NT2/D1 (cell line): ENCODE measurements at regions not wholly inside any gene's neighbourhood (a gene's known extent, or its start where the extent isn't known, plus 50 kb on each side); places are given as distances from the start of the nearest gene placed in this dataset.
"Not testable (repeated sequence)": the region's sequence is repeated elsewhere in the genome, so short reads cannot be mapped to it uniquely, and the experiment has no call there.

Source experiments
- DNase-seq: peaks from one replicate; pipeline ENCODE4 v3.0.0-alpha.2; 2011; ENCODE audit warnings: low read depth, low spot score
- H3K27me3 ChIP-seq: 2 replicates; pipeline ENCODE4 v1.6.0; 2011; ENCODE audit warnings: mild to moderate bottlenecking; ENCODE audit not compliant: insufficient read length, insufficient read depth
- H3K36me3 ChIP-seq: 2 replicates; pipeline ENCODE4 v1.6.1; 2011; ENCODE audit warnings: mild to moderate bottlenecking, low read length, mixed read lengths; ENCODE audit not compliant: insufficient read depth, insufficient read length
- H3K4me1 ChIP-seq: 2 replicates; pipeline ENCODE4 v1.5.1; 2011; ENCODE audit not compliant: insufficient read depth, insufficient read length
- H3K4me3 ChIP-seq: 2 replicates; pipeline ENCODE4 v1.5.1; 2011; ENCODE audit warnings: low read depth; ENCODE audit not compliant: insufficient read length
- H3K9ac ChIP-seq: 2 replicates; pipeline ENCODE4 v1.6.0; 2011; ENCODE audit warnings: low read depth; ENCODE audit not compliant: insufficient read length
- H3K9me3 ChIP-seq: 2 replicates; pipeline ENCODE4 v1.5.1; 2011; ENCODE audit warnings: mild to moderate bottlenecking, low read length; ENCODE audit not compliant: insufficient read depth
- SUZ12 ChIP-seq: IDR thresholded peaks from 2 replicates; pipeline ENCODE4 v1.6.1; 2011; ENCODE audit not compliant: insufficient read length, insufficient read depth; ENCODE audit errors: extremely low read depth
- YY1 ChIP-seq: IDR thresholded peaks from 2 replicates; pipeline ENCODE4 v1.6.1; 2011; ENCODE audit not compliant: insufficient read length, insufficient read depth
- ZNF274 ChIP-seq: IDR thresholded peaks from 2 replicates; pipeline ENCODE4 v1.6.1; 2011; ENCODE audit warnings: mild to moderate bottlenecking, low read depth, low read length

DNA sequence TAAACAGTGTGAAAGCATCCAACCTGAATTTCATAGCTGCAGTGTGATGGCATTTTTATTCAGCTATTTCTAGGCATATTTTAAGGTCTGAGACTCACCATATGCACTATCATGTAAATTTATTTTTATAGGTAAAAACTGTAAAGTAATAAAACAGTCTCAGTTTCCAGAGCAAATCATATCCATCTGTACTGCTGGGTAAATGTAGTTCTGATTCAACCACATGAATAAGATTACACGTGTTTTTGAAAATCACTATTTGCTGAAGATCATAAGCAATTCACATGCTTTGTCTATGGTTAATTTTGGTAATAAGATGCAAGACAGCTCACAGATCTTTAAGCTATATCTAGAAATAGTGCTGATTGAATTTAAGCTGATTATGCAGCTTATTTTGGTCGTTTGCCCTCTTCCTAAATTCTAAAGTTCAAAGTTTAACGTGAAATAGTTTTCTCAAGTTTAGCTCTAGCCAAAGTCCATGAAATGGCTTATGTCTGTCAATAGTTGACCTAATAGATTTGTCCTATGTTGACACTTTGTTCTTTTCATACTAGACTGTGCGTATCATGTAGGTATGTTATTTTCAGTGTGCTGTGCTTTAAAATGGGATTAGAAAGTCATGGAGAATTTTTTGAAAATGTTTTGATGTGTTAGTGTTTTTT lies 489.0 kb downstream of the USP25 start:
- Histone ChIP-seq H3K9me3 (no peaks in the 10 kb centered on the region), H3K4me1 (no peaks in the 10 kb centered on the region), H3K27me3 (no peaks in the 10 kb centered on the region), H3K9ac (no peak overlapping the region), H3K4me3 (no peak overlapping the region), H3K36me3 (no peaks in the 10 kb centered on the region)
- DNase-seq: no peak
- TF ChIP-seq YY1 (no peak), SUZ12 (no peak), ZNF274 (no peak)

DNA sequence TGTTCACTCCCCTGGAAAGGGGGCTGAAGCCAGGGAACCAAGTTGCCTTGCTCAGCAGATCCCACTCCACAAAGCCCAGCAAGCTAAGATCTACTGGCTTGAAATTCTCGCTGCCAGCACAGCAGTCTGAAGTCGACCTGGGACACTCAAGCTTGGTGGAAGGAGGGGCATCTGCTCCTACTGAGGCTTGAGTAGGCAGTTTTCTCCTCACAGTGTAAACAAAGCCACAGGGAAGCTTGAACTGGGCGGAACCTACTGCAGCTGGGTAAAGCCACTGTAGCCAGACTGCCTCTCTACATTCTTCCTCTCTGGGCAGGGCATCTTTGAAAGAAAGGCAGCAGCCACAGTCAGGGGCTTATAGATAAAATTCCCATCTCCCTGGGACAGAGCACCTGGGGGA lies 495.0 kb downstream of the USP25 start:
- H3K9ac ChIP-seq, H3K9me3 ChIP-seq, H3K36me3 ChIP-seq: not testable (repeated sequence)

DNA sequence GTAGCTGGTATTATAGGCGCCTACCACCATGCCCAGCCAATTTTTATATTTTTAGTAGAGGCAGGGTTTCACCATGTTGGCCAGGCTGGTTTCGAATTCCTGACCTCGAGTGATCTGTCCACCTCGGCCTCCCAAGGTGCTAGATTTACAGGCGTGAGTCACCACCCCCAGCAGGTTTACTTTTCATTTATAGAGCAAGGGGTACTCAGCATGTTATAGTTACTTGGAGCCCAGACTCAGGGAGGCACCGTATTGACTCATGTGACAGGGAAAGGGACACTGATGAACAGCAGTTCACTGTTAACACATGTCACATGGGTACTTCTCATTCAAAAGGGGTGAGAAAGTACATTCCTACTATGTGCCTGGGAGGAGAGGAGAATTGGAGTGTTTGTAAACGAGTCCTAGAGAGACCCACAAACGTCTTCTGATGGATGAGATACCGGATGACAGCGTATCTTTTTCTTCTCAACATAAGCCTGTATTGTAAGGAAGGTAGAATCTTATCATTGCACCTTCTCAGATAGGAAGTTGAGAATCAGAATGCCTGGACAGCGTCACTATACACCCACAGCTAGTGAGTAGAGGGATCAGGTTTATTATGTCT lies 510.0 kb downstream of the USP25 start:
- Histone ChIP-seq H3K36me3 (no peaks in the 10 kb centered on the region), H3K9ac (no peak overlapping the region), H3K4me1 (no peaks in the 10 kb centered on the region), H3K9me3 (no peaks in the 10 kb centered on the region), H3K27me3 (peaks cover 26% of the 10 kb centered on the region), H3K4me3 (no peak overlapping the region)
- TF ChIP-seq SUZ12: no peak
- no peak for DNase-seq

More for the DNA sequence above, 495.0 kb downstream of the USP25 start:
- H3K27me3 ChIP-seq, H3K4me3 ChIP-seq, H3K4me1 ChIP-seq: not testable (repeated sequence)
- DNase-seq: peak; percentile 39

DNA sequence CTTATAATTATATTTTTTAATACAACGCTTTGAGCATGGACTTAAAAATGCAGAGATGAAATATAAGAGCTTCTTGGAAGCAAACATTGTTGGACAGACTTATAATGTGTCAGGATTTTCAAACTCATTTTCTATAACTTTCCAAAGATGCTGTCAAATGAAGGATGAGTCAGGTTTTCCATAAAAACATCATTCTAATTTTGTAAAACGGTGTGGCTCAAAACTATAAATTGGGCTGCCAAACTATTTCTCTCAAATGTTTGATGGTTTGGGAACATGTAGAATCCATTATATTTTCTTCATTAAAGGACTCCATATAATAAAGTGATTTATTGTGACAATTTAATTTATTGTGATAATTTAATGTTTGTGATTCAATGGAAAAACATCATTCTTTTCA lies 511.2 kb downstream of the USP25 start:
- DNase-seq: no peak
- TF ChIP-seq SUZ12 (no peak), ZNF274 (no peak), YY1 (no peak)
- no peak overlapping the region for H3K4me3 ChIP-seq
- H3K36me3 ChIP-seq: no peaks in the 10 kb centered on the region
- H3K4me1 ChIP-seq: no peaks in the 10 kb centered on the region
- H3K27me3 ChIP-seq: peaks cover 26% of the 10 kb centered on the region
- no peaks in the 10 kb centered on the region for H3K9me3 ChIP-seq
- H3K9ac ChIP-seq: no peak overlapping the region

DNA sequence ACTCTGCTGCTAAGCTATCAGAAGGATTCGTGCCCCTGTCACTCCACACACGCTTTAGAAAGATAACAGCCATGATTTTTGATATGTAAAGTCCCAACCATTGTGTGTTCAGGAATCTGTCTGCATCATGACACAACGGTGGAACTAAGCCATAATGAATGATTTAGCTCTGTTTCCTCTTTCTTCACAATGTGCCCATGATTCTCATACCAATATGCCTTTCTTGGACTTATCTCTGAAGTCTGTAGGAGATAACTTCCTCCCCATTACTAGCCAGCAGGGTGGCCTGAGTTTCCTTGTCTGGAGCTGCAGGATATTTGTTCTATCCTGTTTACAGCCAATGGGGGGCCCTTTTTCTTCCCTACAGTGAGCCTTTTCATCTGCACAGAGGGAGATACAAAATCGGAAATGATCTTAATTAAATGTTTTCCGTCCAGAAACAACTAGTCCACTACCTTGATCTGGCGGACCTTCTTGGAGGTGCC lies 511.7 kb downstream of the USP25 start:
- TF ChIP-seq YY1: no peak
- TF ChIP-seq SUZ12: no peak
- no peak for TF ChIP-seq ZNF274
- Histone ChIP-seq H3K27me3 (peaks cover 26% of the 10 kb centered on the region), H3K9me3 (no peaks in the 10 kb centered on the region), H3K4me3 (no peak overlapping the region), H3K36me3 (no peaks in the 10 kb centered on the region), H3K4me1 (no peaks in the 10 kb centered on the region), H3K9ac (no peak overlapping the region)
- peak; percentile 71 for DNase-seq

DNA sequence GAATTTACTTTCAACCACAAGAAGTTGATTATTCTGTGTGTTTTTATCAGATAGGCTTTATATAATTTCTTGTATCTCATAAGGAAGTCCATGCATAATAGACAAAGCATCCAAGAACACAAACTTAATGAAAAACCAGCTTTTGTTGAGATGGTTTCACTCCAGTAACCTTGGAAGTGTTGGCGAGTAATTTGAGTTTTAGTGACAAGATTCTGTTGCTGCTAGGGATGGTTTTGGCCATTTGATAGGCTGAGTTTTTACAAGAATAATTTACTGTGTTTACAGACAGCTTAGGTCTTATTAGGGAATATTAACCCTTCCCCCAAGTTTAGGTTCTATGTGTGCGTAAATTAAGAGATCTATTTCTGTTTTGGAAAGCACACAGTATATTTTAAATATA lies 513.6 kb downstream of the USP25 start:
- H3K9ac ChIP-seq: no peak overlapping the region
- H3K27me3 ChIP-seq: peaks cover 26% of the 10 kb centered on the region
- TF ChIP-seq ZNF274: no peak
- TF ChIP-seq YY1: no peak
- no peak for TF ChIP-seq SUZ12
- DNase-seq: no peak
- H3K9me3 ChIP-seq: no peaks in the 10 kb centered on the region
- H3K36me3 ChIP-seq: no peaks in the 10 kb centered on the region
- H3K4me1 ChIP-seq: no peaks in the 10 kb centered on the region
- no peak overlapping the region for H3K4me3 ChIP-seq

DNA sequence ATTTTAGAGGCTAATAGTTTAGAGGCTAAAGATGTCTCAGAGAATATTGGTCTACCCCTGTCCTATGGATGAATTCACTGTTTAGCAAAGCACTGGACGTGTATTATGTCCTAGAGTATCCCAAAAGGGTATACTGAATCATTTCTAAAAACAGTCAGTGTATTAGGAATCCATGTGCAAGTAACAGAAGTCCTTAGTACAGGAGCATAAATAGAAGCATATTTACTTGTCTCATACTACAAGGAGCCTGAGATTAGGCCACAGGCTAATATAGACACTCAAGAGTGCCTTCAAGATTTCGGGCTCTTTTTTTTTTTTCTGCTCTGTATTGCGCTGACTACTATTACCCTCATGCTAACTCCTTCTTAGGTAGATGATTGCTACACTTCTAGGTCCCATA lies 518.9 kb downstream of the USP25 start:
- no peak for DNase-seq
- no peak for TF ChIP-seq SUZ12
- TF ChIP-seq YY1: no peak
- TF ChIP-seq ZNF274: no peak
- Histone ChIP-seq H3K4me3 (no peak overlapping the region), H3K9me3 (no peaks in the 10 kb centered on the region), H3K4me1 (no peaks in the 10 kb centered on the region), H3K36me3 (no peaks in the 10 kb centered on the region), H3K27me3 (no peaks in the 10 kb centered on the region), H3K9ac (no peak overlapping the region)

DNA sequence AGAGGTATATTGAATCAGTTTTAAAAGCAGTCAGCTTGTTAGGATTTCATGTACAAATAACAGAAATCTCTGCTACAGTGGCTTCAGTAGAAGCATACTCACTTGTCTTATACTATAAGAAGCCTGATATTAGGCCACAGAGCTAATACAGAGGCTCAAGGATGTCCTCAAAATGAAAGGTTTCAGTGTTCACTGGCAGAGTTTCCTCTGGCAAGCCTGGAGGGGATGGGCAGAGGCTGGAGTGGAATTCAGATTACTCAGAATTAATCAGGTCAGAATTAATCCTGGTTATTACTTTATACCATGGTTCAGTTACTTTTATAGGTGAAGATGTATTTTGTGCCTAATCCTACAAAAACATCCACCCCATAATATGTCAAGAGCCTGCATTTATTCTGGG lies 520.5 kb downstream of the USP25 start:
- H3K9ac ChIP-seq: no peak overlapping the region
- no peak for TF ChIP-seq YY1
- H3K27me3 ChIP-seq: no peaks in the 10 kb centered on the region
- H3K4me1 ChIP-seq: no peaks in the 10 kb centered on the region
- H3K4me3 ChIP-seq: no peak overlapping the region
- DNase-seq: no peak
- no peaks in the 10 kb centered on the region for H3K36me3 ChIP-seq
- H3K9me3 ChIP-seq: no peaks in the 10 kb centered on the region
